HG03378 (cell line): ENCODE measurements at regions not wholly inside any gene's neighbourhood (a gene's known extent, or its start where the extent isn't known, plus 50 kb on each side); places are given as distances from the start of the nearest gene placed in this dataset.
"Not testable (repeated sequence)": the region's sequence is repeated elsewhere in the genome, so short reads cannot be mapped to it uniquely, and the experiment has no call there.

Source experiments
- ATAC-seq: cut with Tn5 transposase; IDR thresholded peaks from one replicate; pipeline ENCODE4 v1.9.1; 2021; ENCODE audit warnings: mild to moderate bottlenecking, moderate library complexity; ENCODE audit not compliant: unreplicated experiment

DNA sequence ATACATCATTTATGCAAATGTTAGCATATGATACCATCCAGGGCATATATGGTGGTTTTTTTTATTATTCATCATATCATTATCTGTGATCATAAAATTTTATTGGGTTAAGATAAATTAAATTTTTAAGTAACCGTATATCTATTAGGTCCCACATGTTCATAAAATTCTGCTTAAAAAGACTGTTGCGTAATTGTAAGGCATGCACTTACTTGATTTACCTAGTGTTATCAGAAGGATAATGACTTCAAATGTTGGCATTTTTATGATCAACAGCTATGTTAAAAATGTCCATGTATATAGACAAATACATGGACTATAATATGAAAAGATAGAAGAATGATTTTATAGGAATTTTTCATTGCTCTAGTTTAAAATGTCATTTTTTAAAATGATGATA is 1625.5 kb upstream of the CELF4 start:
- no peak for ATAC-seq

DNA sequence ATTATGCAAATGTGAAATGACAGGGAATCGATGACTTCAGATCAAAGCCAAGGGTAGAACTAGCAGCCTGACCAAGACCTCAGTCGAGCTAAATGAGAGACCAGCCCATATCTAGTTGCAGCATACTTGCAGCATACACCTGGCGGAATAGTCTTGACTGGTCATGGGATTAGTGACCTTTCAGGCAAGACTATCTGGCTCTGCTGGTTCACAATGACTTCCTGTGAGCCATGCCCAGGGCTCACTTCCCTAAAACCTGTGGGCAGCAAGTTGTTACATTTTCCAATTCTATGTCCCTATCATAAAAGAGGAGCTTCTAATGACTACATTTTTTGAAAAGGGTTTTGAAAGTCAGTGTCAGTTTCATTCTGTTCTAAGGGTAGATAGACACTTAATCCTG is 1624.9 kb upstream of the CELF4 start:
- no peak for ATAC-seq

DNA sequence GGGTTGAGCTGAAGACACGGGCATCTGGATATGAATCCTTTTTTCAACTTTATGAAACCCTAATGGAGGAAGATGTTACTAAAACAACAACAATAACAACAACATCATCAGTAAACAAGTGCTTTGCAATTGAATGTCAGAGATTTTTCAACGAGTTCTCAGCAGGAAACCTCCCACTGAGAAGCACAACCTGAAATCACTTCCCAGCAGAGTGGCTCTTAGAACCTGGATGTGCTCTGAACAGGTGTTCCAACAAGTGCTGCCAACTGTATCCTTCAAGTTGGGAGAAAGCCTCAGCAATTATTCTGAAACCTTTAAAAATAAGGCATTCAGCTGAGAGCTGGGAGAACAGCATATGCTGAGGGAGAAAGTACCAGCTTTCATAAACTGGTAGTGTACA is 1622.7 kb upstream of the CELF4 start:
- ATAC-seq = no peak

DNA sequence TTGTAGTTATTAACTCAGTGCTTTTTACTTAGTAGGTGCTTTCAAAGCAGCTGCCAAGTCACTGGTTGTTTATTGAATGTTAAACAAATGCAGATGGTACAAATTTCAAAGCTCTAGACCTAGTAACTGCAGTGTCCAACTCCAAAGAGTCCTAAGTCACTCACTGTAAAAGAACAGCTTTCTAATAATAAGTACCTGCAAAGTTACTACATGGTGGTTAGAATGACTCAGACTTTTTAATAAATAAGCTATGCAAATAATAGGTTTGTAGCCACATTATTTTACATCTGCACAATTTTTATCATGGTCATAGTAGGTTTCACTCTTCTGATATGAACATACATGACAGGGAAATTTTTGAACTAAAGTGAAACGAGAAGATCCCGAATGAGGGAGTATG is 1620.4 kb upstream of the CELF4 start:
- no peak for ATAC-seq

DNA sequence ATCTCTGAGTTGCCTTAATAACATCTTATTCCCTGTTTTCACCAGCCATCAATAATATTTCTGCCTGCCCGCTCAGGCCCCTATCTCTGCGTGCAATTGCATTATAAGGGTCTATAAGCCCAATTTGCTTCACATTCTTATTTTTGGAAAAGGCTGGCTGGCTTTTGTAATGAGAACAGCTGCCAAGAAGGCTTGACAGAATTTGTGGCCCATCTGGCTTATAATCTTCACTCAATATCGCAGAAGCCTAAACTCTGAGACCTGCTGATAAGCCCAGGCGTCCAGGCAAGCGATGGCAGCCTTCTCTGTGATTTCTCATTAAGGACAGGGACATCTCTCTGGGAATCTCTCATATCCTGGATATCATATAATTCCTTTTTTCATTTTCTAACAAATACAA is 1618.6 kb upstream of the CELF4 start:
- no peak for ATAC-seq

DNA sequence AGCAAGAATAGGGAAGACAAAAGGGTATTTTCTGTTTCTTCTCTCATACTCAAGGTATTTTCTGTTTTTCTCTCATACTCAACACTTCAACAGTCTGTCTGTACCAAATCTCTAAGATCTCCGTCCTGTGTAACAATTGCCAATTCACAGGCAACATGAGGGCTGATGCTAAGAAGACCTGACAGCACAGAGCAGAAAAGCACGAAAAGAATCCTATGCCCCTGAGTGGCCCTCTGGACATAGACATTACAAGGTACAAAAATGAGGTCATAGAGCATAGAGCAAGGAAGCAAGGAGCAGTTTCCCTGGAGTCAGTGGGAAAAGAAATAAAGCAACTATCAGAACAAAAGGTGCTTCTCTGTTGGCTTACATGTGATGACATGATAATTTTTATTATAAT is 1612.6 kb upstream of the CELF4 start:
- ATAC-seq = no peak

DNA sequence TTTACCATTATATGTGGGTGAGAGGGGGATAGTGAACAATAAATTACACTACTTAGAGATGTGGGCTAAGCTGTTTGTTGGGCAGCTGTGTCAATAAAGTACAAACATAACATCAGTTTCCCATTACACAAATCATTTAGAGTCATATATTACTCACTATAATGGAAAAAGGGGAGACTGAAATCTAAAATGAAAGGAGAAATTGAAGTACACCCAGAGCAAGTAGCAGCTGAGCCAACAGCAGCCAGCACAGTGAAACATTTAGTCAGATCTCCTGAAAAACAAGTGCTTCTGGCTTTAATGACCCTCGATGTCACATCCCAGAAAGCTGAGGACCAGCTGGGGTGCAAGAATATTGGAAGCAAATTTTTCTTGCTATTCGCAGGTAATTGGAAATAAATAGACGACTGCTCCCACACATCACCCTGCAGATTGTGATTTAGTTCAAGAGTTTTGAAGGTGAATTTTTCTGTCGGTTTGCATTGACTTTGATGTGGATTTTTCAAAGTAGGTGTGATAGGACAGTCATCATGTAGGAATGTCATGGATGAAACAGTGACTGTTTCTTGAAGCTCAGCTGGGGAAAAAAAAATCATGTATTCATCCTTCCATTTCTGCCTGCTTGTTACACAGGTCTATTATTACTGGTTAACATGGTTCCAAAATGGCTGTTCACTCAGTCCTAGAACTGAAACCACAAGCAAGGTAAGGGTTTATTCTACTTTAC is 1607.3 kb upstream of the CELF4 start:
- ATAC-seq = no peak

DNA sequence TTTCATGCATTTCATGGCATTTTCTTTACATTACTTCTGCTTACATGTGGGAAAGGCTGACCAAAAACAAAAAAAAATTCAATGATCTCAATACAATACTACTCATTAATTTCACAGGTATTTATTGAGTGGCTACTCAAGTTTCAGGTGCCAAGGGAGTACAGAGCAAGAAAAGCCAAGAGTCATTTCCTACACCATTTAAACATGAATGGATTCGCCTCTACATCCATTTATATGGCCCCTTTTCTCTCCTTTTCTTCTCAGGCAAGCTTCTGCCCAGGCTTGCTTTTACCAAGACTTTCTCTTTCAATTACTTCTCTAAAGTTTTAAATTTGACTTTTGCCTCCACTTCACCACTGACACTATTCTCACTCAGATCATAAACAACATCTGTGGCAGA is 1603.1 kb upstream of the CELF4 start:
- ATAC-seq = no peak

DNA sequence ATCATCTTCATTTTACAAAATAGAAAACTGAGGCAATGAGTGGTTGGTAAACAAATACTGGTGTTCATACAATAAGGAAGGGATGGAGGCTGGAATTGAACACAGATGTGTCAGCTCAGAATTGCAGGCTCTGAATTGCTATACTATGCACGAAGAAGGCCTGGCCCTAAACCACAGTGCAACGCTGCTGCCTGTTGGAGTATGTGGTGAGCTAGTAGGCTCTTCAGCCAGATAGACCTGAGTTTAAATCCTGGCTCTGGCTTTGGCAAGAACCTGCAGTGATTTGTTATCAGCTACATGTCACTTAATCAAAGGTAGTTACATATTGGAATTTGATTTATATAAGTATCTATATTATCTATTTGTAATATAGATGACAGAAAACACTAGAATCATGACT is 1602.4 kb upstream of the CELF4 start:
- ATAC-seq = no peak

DNA sequence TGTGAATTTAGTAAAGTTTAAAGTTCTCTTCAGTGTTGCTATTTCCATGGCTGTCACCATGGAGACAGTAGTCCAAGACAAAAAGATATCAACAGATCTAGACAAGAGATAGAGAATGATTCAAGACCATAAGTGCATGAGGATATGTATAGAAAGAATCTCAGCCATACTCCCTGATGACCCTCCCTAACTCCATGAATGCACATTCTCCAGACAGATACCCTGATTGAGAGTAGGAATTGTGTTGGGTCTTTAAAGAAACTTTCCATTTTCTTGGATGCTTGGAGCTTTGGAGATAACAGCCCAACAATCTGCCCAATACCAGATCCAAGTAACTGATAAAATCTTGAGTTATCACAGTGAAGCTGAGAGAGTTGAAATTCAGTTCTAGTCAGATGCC is 1601.2 kb upstream of the CELF4 start:
- no peak for ATAC-seq

DNA sequence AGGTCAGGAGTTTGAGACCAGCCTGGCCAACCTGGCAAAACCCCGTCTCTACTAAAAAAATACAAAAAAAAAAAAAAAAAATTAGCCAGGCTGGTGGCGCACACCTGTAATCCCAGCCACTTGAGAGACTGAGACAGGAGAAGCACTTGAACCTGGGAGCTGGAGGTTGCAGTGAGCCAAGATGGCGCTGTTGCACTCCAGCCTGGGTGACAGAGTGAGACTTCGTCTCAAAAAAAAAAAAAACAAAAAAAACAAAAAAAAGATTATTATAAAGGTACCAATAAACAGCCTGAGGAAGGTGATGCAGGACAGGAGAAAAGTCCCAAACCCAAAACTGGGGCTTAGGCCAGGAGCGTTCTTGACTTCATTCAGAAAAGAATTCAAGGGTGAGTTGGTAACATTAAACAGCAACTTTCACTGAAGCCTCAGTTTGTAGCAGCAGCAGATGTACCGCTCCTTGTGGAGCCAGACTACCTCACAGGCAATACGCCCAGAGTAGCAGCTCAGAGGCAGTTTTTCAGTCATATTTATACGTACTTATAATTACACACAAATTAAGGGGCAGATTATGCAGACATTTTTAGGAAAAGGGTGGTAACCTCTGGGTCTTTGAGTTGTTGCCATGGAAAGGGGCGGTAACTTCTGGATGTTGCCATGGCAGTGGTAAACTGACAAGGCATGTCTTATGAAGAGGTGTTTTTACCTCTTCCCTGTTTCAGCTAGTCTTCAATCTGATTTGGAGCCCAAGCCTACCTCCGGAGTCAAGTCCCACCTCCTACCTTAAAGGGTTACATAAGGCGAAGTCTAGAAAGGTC is 1596.6 kb upstream of the CELF4 start:
- ATAC-seq = no peak

DNA sequence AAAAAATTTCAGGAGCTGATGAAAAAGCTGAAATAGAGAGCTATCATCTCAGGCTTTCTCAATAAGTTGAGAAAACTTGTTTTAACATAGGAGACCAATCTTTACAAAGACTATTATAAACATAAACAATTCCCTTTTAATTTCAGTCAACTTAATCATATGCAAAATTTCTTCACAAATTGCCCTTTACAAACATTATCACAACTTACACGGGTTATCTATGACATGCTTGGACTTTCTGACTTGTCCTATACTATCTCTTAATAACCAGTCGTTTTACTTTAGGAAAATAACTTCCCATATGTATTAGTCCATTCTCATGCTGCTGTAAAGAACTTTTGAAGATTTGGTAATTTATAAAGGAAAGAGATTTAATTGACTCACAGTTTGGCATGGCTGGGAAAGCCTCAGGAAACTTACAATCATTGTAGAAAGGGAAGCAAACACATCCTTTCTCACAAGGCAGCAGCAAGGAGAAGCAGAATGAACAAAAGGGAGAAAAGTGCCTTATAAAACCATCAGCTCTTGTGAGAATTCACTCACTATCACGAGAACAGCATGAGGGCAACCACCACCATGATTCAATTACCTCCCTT is 1583.7 kb upstream of the CELF4 start:
- no peak for ATAC-seq

DNA sequence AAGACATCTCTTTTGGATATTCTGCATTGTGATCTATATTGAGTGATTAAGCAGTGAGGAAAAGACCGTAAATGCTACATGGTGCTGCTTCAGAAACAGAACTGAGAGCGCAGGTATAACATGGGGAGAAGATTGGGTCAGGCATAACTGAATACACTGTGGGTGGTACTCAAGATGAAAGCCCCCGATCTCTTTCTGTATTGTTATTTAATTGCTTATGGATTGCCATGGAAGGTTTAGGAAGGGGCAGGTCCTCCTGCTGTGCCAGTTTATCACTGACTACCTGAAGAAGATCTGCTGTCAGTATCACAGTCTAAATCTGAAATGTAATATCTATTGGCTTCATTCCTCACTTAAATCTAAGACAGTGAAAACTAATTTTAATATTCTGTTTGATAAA is 1568.7 kb upstream of the CELF4 start:
- ATAC-seq = no peak

DNA sequence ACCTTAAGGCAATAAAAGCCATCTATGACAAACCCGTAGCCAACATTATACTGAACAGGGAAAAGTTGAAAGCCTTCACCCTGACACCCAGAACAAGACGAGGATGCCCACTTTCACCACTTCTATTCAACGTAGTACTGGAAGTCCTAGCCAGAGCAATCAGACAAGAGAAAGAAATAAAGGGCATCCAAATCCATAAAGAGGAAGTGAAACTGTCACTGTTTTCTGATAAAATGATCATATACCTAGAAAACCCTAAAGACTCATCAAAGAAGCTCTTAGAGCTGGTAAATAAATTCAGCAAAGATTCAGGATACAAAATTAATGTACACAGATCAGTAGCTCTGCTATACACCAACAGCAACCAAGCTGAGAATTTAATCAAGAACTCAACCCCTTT is 1561.9 kb upstream of the CELF4 start:
- ATAC-seq = not testable (repeated sequence)

DNA sequence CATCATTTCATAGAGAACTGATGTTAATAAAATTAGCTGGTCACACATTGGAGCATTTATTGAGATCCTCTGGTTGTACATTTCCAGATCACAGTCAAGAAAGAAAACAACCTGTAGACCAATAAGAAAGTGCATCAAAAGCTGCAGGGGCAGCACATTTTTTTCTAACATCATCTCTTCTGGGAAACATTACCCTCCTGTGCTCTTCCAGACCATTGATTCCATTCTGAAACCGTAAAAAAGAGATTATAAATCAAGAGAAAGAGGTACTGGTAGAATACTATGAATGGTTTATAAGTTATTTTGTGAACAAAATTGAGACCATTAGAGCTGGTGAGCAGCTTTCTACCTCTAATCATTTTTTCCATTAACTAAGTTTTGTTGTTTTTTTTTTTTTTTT is 1548.2 kb upstream of the CELF4 start:
- no peak for ATAC-seq

DNA sequence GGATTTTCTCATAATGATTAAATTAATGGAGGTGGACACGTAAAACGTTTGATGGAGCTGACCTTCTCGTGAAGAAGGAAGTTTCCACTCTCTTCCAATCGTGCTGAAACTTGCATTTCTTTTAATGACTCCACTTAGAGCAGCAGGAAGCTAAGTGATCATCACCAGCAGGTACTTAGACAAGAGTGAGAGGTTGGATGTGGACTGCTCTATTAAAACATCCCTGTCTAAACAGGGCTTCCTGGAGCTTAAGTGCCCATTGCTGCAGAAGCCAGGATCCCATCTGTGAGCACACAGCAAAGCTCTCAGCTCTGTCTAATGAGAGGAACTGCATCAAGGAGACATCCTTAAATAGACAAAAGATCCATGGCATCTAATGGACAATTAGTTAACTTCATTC is 1539.5 kb upstream of the CELF4 start:
- ATAC-seq = no peak

DNA sequence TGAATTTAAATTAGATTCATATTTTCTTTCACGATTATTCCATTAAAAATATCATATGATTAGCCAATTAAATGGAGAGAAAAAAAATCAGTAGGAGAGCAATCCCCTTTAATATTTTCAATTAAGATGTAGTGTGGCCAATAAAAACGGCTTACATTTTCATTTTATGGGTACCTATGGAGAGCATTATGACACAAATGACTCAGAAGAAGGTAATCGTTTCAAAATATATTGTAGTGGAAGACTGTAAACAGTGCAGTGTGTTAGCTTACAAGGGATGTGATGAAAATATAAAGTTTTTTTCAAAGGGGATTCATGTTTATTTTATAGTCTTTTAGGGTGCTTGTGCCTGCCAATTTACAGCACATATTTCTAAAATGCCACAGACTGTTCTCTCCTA is 1507.4 kb upstream of the CELF4 start:
- ATAC-seq = no peak

DNA sequence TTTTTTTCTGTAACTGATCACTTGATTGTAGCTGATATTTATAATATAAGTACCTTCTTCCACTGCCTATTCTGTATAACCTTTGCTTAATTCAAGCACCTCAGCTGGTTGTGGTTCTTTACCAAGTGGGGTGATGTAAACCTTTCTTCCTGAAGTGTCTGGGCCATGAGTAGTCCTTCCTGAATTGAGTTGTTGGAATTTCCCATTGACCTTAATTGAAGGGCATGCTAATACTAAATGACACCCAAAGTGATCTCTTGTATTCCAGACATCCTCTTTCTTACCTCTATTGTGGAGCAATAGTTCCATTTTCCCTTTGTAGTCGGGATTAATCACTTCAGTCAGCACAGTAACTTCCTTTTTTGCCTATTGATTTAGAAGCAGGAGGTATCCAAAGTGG is 1496.8 kb upstream of the CELF4 start:
- no peak for ATAC-seq

DNA sequence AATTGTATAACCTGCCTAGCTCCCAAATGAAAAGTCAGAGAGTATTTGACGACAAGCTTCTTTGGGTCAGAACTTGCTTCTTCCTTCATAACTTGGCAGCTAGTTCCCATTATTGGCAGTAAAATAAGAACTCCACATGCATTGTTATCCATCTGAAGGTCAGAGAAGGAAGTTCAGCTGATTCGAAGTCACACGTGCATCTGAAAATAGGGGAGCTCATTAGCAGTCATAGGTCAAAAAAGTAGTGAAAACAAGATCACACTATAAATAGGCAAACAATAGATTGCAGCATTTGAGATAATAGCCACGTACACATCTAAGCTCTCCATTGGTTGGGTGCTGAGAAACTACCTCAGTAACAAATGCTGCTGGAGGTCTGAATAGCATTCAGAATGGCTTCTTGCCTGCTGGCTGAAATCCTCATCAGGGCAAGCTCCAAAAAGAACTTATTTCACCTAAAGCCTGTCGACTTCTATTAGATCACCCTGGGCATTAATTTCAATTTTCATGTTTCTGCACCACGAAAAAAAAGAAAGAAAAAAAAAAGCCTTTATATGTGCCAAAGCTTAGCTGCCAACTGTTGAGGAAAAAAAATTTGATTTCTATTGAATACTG is 1492.9 kb upstream of the CELF4 start:
- no peak for ATAC-seq

DNA sequence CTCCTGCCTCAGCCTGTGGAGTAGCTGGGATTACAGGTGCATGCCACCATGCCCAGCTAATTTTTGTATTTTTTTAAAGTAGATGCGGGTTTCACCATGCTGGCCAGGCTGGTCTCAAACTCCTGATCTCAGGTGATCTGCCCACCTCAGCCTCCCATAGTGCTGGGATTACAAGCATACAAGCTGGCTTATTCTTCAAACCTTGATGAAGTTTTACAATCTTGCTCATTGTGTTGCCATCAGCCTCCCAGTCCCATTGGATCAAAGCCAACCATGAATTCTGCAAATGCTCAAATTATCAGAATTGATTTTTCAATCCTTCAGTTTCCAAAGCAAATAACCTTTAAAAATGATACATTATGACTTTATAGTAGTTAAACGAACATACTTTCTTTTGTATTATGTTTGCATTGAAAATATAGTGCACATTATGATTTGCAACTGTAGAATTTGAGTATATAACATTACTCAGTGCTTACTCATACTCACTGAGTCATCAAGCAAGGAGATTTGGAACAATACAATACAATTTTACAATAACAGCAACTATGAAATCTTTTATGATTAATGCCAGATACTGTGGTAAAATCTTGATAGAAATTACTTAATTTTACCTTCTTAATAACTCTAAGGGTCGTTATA is 1491.9 kb upstream of the CELF4 start:
- ATAC-seq = no peak

DNA sequence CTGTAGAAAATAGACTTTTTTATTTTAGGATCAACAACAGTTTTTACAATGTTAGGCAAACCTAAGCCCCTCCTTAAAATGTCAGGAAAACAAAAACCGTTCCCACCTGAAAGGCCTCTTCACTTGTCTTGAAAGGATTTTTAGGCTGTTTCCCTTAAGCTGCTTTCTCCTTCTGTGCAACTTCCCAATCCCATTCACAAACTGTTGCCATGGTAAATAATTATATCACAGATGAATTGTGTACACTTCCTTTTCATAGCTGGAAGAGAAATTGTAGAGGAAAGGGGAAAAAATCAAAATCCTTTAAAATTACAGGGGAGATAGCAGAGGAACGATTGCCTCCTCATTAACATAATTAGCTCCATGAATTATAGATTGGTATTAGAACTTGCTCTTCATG is 1488.0 kb upstream of the CELF4 start:
- no peak for ATAC-seq
